GM12892 (cell line): ENCODE measurements at regions not wholly inside any gene's neighbourhood (a gene's known extent, or its start where the extent isn't known, plus 50 kb on each side); places are given as distances from the start of the nearest gene placed in this dataset.
"Not testable (repeated sequence)": the region's sequence is repeated elsewhere in the genome, so short reads cannot be mapped to it uniquely, and the experiment has no call there.

ENCODE experiments used
- DNase-seq: peaks from one replicate; pipeline ENCODE4 v3.0.0; 2011; ENCODE audit not compliant: insufficient read length
- FAIRE-seq: peaks from 2 replicates; lab custom pipeline; 2011; peaks lifted over from hg19 to GRCh38; lab: Jason Lieb, UNC
- POLR2A ChIP-seq: IDR thresholded peaks from 2 replicates; pipeline ENCODE4 v1.6.1; 2011; ENCODE audit warnings: low read depth, low read length, control low read depth
- POLR2AphosphoS5 ChIP-seq: IDR thresholded peaks from 2 replicates; pipeline ENCODE4 v1.6.1; 2011; ENCODE audit warnings: low read depth, low read length, control low read depth
- TAF1 ChIP-seq: IDR thresholded peaks from 2 replicates; pipeline ENCODE4 v1.6.1; 2011; ENCODE audit warnings: low read depth, mild to moderate bottlenecking, control low read depth, low read length, borderline replicate concordance

DNA sequence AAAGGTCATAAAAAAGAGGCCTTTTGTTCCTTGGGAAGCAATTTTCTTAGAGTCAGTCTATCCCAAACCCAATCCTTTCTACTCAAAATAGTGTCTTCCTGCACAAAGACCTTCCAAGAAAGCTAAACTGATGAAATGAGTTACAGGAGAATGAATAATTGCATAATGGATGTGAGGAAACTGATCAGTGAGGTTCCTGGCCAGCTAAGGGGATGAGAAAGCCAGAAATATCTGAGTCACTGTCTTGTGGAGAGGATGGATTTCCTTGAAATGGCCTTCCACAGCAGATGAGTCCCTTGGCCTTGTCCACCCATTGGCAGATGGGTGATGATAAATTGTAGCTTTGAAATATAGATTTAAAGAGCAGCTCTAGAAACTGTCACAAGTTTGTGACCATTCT lies 756.1 kb downstream of the DNAH5 start:
- FAIRE-seq (no peak), DNase-seq (no peak)
- TF ChIP-seq TAF1 (no peak), POLR2AphosphoS5 (no peak), POLR2A (no peak)

DNA sequence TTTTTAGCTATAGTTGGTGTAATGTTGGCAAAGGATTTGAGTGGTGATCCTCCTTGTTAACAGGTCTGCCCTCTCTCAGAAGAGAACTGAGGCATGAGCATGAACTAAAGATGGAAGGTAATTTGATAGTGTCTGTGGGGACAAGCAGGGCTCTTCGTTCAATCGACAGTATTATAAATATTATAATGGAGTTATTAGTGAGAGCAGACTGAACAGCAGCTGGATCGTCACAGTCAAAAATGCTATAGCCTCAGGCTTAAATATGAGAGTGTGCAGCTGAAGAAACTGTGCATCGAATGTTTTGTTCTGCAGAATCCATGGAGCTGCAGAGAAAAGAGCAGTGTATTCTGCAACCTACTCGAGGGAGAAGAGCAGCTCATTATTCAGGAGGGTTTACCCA lies 757.3 kb downstream of the DNAH5 start:
- no peak for DNase-seq
- TF ChIP-seq TAF1 (no peak), POLR2AphosphoS5 (no peak), POLR2A (no peak)
- no peak for FAIRE-seq

DNA sequence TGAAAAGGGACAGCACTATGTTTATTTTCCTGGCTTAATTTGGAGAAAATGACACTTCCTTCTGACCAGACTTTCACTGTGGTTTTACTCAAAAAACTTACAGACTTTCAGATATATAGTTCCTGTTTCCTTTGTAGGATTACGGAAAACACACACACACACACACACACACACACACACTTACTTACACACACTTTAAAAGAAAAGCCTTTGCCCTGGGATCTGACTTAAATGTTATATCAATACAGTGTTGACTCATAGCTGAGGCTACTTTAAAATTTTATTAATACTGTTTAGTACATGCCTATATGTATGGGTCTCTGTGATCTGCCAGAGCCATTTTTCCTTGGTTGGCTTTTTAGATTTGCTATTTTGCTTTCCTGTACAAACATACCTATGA lies 758.3 kb downstream of the DNAH5 start:
- FAIRE-seq (no peak), DNase-seq (no peak)
- no peak for TF ChIP-seq TAF1
- TF ChIP-seq POLR2AphosphoS5, result no peak

DNA sequence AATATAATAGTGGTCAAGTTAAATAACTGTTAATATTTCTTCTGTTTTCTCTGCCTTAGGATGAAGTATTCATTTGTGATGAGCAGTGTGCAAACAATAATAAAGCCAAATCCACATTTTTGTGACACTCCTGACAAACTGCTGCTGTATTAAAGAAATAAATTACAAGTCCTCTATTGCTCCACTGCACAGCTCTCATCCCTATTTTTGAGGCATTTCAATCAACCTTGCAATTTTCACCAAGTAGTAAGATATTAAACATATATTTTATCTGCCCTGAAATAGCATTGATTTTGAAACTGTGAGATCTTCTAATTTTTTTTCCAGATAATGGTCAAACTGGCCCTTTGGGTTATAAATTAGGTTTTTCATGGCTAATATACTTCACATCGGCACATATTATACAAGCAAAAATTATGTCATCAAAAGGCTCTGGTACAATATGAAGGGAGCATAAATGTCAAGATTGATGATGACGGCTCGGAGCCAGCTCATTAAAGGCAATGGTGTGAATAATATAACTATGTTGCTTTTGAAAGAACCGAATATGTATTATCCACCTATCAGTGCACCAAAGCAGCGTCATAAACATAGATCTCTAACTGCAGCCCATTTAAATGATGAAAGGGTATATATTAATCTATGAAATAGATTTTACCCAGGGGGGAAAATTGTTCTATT lies 764.9 kb downstream of the DNAH5 start:
- FAIRE-seq, result no peak
- TF ChIP-seq TAF1, result no peak
- no peak for TF ChIP-seq POLR2AphosphoS5
- TF ChIP-seq POLR2A, result no peak

DNA sequence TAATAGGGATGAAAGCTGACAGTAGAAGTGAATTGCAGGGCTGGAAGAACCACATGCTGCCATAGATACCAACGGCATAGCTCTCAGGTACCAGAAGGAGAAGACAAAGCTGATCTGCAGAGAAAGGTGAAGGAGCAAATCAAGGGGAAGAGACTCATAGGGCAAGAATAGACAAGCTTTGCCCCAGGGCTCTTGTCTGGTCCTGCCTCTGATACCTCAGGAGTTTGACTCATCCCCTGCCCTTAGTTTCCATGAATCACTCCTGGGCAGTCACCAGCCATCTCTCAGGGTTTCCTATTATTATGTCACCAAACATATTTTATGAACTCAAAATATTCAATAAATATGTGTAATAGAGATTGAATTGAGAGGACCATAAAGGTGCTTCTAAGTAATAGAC lies 800.9 kb downstream of the DNAH5 start:
- FAIRE-seq (no peak), DNase-seq (no peak)
- TF ChIP-seq TAF1, result no peak
- no peak for TF ChIP-seq POLR2A
- no peak for TF ChIP-seq POLR2AphosphoS5

More for the DNA sequence above, 764.9 kb downstream of the DNAH5 start:
- DNase-seq, result no peak

DNA sequence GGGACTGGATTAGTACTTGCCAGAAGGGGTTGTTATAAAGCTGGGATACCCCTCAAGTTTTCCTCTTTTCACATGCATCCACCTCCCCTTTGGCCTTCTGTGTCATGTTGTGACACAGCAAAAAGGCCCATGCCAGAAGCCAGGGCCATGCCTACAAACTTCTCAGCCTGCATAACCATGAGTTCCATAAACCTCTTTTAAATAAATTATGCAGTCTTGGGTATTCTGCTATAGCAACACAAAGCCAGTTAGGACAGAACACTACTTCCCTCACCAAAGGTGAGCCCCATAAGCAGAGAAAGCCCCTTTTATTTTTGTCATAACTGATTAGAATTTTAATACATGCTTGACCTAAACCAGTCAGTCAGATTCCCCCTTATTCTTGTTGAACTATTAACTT lies 801.3 kb downstream of the DNAH5 start:
- no peak for DNase-seq
- FAIRE-seq, result no peak
- TF ChIP-seq POLR2A (no peak), POLR2AphosphoS5 (no peak), TAF1 (no peak)

DNA sequence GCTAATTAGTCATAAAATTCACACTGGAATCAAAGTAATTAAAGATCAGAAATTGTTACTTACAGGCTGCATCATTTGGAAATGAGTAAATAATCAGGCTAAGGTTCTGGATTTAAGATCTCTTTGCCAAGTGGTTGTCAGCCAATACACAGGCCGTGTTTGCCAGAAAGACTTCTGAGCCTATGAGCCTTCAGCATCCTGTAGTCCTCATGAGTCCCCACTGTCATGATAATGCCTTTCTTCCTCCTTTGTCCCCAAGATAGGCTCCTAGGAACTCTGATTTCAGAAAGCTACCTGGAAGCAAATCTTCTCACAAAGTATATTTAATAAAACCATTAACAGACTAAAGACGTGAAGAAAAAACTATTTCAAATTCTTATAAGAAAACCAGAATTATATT lies 810.5 kb downstream of the DNAH5 start:
- FAIRE-seq, result no peak
- TF ChIP-seq POLR2A (no peak), POLR2AphosphoS5 (no peak), TAF1 (no peak)
- DNase-seq, result no peak

DNA sequence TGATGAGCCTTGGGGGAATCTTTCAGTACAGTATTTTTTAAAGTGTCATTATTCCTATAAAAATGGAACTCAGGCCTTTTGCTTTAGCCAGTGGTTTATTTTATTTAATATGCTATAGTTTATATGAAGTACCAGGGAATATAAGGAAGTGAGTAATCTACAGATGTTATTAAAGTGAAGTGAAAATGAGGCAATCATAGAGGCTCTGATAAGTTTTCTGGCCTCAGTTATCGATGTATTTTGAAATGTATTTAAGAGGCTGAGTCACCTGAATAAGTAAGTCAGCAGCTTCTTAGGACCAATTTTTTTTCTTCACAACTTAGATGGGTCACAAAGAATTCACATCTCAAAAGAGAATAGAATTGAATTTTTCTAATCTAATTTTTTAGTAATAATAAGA lies 829.0 kb downstream of the DNAH5 start:
- DNase-seq, result no peak
- no peak for TF ChIP-seq POLR2A
- no peak for TF ChIP-seq POLR2AphosphoS5
- no peak for TF ChIP-seq TAF1
- no peak for FAIRE-seq

DNA sequence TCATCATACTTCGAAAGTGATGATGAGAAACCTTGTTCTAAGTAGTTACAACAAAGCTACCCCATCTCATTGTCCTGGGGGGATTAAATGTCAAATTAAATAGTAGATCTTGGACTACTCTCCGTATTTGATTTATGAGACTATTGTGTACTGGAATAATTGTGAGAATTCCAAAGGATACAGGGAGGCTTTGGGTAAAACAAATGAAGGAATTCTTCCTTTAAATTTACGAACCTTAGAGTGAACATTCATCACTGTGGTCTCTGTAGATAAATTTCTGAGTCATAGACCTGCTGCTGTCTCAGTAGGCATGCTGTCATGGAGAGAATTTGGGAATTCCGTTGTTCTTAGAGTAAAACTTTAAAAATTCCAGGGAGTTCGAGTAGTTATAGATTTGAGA lies 836.2 kb downstream of the DNAH5 start:
- TF ChIP-seq TAF1 (no peak), POLR2AphosphoS5 (no peak), POLR2A (no peak)
- FAIRE-seq, result no peak
- DNase-seq, result no peak

DNA sequence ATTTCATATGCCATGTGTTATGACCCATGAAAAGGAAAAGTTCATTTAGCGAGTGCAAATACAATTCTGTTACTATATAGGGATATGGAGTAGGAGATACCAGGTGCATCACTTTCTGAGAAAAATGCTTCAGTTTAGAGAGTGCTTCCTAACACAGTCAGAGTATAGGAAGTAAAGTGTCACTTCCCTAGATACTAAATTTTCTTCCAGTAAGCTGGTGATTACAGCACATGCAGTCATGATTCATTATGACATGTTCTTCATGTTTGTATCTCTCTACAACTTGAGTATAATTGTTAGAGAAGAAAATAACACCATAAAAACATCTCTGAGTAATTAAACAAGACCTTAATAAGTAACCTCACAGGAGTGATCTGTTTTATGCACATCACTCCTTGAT lies 837.0 kb downstream of the DNAH5 start:
- no peak for DNase-seq
- TF ChIP-seq POLR2A (no peak), POLR2AphosphoS5 (no peak), TAF1 (no peak)
- no peak for FAIRE-seq

DNA sequence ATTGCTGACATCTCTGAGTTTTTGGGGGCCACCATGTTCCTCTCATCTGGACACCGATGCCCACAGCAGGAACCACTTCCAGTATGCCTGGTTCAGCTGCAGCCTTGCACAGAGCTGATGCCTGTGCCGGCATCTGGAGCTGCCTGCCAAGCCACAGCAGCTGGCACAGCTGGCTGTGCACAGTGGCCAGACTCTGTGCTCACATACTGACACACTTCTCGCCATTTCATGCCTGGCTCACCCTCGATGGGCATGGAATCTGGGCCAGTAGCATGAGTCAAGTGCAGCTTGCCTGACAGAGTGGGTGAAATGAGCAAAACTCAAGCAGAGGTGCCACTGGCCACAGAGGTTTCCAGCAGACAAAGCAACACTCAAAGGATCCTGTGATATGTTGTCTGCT lies 863.4 kb downstream of the DNAH5 start:
- TF ChIP-seq TAF1, result no peak
- no peak for TF ChIP-seq POLR2A
- no peak for TF ChIP-seq POLR2AphosphoS5
- FAIRE-seq (no peak), DNase-seq (no peak)

DNA sequence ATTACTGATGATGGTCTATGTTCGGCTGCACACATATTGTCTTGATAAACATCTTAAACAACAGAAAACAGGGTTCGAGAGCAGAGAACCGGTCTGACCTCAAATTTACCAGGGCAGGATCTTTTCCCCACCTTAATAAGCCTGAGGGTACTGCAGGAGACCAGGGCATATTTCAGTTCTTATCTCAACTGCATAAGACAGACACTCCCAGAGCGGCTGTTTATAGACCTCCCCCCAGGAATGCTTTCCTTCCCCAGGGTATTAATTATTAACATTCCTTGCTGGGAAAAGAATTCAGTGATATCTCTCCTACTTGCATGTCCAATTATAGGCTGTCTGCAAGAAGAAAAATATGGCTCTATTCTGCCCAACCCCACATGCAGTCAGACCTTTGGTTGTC lies 871.6 kb downstream of the DNAH5 start:
- DNase-seq, FAIRE-seq: not testable (repeated sequence)
